ENCODE measurements at regions not wholly inside any gene's neighbourhood (a gene's known extent, or its start where the extent isn't known, plus 50 kb on each side); places are given as distances from the start of the nearest gene placed in this dataset.
A peak's percentile ranks its signal among the peaks of the same experiment; 100 is the strongest.
"Not testable (repeated sequence)": the region's sequence is repeated elsewhere in the genome, so short reads cannot be mapped to it uniquely, and the experiment has no call there.

GRCh38 chr4:83780053-83780733, 244.3 kb downstream of the GPAT3 start:
- no peak for DNase-seq (ENCODE audit: low read depth)

- DNase-seq (ENCODE audit: low read depth) = no peak
Observed at GRCh38 chr4:83779103-83780052, 243.5 kb downstream of the GPAT3 start.

- no peak for DNase-seq (ENCODE audit: low read depth)
Observed at GRCh38 chr4:83772685-83773084, 236.8 kb downstream of the GPAT3 start.

- peak; percentile 4 for DNase-seq (ENCODE audit: low read depth)
Observed at GRCh38 chr4:83771113-83771705, 235.3 kb downstream of the GPAT3 start.

GRCh38 chr4:83768146-83768545, 232.2 kb downstream of the GPAT3 start:
- no peak for DNase-seq (ENCODE audit: low read depth)

GRCh38 chr4:83767067-83767466, 231.2 kb downstream of the GPAT3 start:
- DNase-seq (ENCODE audit: low read depth) = no peak

GRCh38 chr4:83759611-83760010, 223.7 kb downstream of the GPAT3 start:
- DNase-seq (ENCODE audit: low read depth) = no peak

GRCh38 chr4:83758285-83758684, 222.4 kb downstream of the GPAT3 start:
- no peak for DNase-seq (ENCODE audit: low read depth)

- no peak for DNase-seq (ENCODE audit: low read depth)
Observed at GRCh38 chr4:83757121-83757621, 221.3 kb downstream of the GPAT3 start.

GRCh38 chr4:83753260-83753659, 217.4 kb downstream of the GPAT3 start:
- DNase-seq (ENCODE audit: low read depth) = no peak

GRCh38 chr4:83751336-83751949, 215.5 kb downstream of the GPAT3 start:
- no peak for DNase-seq (ENCODE audit: low read depth)

GRCh38 chr4:83748711-83749110, 212.8 kb downstream of the GPAT3 start:
- DNase-seq (ENCODE audit: low read depth) = no peak

- DNase-seq (ENCODE audit: low read depth) = no peak
Observed at GRCh38 chr4:83738895-83739294, 203.0 kb downstream of the GPAT3 start.

GRCh38 chr4:83734576-83734975, 198.7 kb downstream of the GPAT3 start:
- DNase-seq (ENCODE audit: low read depth) = no peak

GRCh38 chr4:83732114-83732635, 196.3 kb downstream of the GPAT3 start:
- DNase-seq (ENCODE audit: low read depth) = no peak

- no peak for DNase-seq (ENCODE audit: low read depth)
Observed at GRCh38 chr4:83731609-83732008, 195.7 kb downstream of the GPAT3 start.

- not testable (repeated sequence) for DNase-seq (ENCODE audit: low read depth)
Observed at GRCh38 chr4:83730958-83731357, 195.1 kb downstream of the GPAT3 start.

- DNase-seq (ENCODE audit: low read depth) = no peak
Observed at GRCh38 chr4:83728191-83728590, 192.3 kb downstream of the GPAT3 start.

GRCh38 chr4:83725336-83726085, 189.6 kb downstream of the GPAT3 start:
- no peak for DNase-seq (ENCODE audit: low read depth)

GRCh38 chr4:83724485-83725335, 188.8 kb downstream of the GPAT3 start:
- no peak for DNase-seq (ENCODE audit: low read depth)

Measured in CMK (cell line).